ENCODE measurements at regions not wholly inside any gene's neighbourhood (a gene's known extent, or its start where the extent isn't known, plus 50 kb on each side); places are given as distances from the start of the nearest gene placed in this dataset.
"Not testable (repeated sequence)": the region's sequence is repeated elsewhere in the genome, so short reads cannot be mapped to it uniquely, and the experiment has no call there.

DNA sequence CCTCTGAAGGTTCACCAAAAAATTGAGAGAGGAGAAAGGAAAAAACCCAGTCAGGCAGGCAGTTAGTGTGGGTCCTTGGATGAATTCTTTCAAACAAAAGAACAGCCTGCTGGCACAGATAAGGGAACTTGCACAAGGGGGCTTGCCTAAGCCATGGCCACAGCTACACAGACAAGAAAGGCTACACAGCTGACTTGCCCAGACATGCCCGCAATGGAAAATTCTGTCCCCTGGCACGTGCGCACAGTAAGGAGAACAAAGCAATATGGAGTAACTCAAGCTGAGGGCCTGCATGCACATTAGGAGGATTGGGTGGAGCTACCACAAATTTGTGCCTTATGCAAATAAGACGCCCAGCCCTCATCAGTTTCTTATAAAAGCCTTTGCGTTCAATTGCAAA lies 512.5 kb upstream of the HTR2C start:
- CTCF ChIA-PET = no interaction called here

DNA sequence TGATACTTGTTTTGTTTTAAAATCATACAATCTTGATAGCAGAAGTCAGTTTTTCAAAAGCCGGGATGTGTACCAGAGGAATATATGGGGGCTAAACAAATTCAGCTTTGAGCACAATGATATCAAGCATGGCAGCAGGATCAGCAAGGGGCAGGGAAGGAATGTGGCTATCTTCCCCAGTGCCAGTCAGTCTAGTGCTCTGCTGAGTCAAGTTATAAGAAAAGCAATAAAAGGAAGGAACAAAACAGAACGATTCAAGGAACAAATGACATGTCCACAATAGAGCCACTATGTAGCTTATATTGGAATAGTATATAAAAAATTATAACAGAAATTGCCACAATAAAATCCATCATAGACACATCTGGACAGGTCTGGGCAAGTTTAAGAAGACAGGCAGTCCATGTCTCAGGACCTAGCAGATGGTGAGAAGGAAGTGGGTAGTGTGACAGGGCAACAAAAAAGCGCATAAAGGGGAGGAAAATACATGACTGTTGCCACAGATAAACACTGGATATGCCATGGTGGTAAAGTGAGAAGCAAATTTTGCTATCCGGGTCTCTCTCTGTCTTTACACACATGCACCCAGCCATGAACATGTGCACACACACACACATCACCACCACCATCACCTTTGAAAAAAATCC lies 518.2 kb upstream of the HTR2C start:
- no peaks in the 10 kb centered on the region for H3K4me1 Mint-ChIP-seq
- no peak for DNase-seq
- no peak overlapping the region for H3K4me3 Mint-ChIP-seq
- H3K27me3 Mint-ChIP-seq = no peaks in the 10 kb centered on the region
- H3K27ac Mint-ChIP-seq = no peak overlapping the region
- H3K36me3 Mint-ChIP-seq (ENCODE audit: low read depth) = no peaks in the 10 kb centered on the region
- no peaks in the 10 kb centered on the region for H3K9me3 Mint-ChIP-seq
- ChIA-PET POLR2A (no interaction called here), CTCF (no interaction called here)

More for the DNA sequence above, 512.5 kb upstream of the HTR2C start:
- no peaks in the 10 kb centered on the region for H3K27me3 Mint-ChIP-seq
- H3K27ac Mint-ChIP-seq = no peak overlapping the region
- H3K4me3 Mint-ChIP-seq = no peak overlapping the region
- H3K4me1 Mint-ChIP-seq = no peaks in the 10 kb centered on the region
- no peak for DNase-seq
- POLR2A ChIA-PET = no interaction called here
- H3K36me3 Mint-ChIP-seq (ENCODE audit: low read depth) = no peaks in the 10 kb centered on the region
- H3K9me3 Mint-ChIP-seq = no peaks in the 10 kb centered on the region

DNA sequence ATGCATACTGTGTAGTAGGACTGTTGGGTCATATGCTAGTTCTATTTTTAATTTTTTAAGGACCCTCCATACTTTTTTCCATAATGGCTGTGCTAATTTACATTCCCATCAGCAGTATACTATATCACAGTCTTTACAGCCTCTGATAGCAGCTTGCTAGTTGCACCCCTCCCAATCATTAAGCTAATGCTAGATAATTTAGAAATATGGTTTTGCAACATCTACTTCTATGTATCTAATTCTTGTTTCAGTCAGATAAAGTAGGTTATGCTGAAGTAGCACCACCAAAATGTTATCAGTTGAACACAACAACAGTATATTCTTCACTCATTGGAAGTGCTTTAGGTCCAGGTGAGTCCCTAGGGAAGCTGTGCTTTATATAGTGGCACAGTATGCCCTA lies 522.7 kb upstream of the HTR2C start:
- H3K9me3 Mint-ChIP-seq = no peaks in the 10 kb centered on the region
- no peak for DNase-seq
- CTCF ChIA-PET = no interaction called here
- H3K4me3 Mint-ChIP-seq = no peak overlapping the region
- POLR2A ChIA-PET = no interaction called here
- H3K36me3 Mint-ChIP-seq (ENCODE audit: low read depth) = no peaks in the 10 kb centered on the region
- no peak overlapping the region for H3K27ac Mint-ChIP-seq
- no peaks in the 10 kb centered on the region for H3K4me1 Mint-ChIP-seq
- no peaks in the 10 kb centered on the region for H3K27me3 Mint-ChIP-seq

DNA sequence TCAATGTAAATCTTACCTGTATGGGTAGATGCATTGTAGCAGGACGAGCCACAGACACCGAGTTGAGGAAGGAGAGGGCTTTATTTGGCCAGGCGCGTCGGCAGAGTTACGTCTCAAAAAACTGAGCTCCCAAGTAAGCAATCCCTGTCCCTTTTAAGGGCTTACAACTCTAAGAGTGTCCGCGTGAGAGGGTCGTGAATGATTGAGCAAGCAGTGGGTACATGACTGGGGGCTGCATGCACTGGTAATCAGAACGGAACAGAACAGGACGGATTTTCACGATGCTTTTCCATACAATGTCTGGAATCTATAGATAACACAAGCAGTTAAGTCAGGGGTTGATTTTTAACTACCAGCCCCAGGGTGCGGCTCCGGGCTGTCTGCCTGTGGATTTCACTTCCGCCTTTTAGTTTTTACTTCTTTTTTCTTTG lies 524.9 kb upstream of the HTR2C start:
- ChIA-PET CTCF (no interaction called here), POLR2A (no interaction called here)
- Mint-ChIP-seq H3K4me1 (no peaks in the 10 kb centered on the region), H3K9me3 (no peaks in the 10 kb centered on the region), H3K27ac (no peak overlapping the region), H3K36me3 (ENCODE audit: low read depth) (no peaks in the 10 kb centered on the region), H3K4me3 (no peak overlapping the region), H3K27me3 (no peaks in the 10 kb centered on the region)
- DNase-seq = no peak

DNA sequence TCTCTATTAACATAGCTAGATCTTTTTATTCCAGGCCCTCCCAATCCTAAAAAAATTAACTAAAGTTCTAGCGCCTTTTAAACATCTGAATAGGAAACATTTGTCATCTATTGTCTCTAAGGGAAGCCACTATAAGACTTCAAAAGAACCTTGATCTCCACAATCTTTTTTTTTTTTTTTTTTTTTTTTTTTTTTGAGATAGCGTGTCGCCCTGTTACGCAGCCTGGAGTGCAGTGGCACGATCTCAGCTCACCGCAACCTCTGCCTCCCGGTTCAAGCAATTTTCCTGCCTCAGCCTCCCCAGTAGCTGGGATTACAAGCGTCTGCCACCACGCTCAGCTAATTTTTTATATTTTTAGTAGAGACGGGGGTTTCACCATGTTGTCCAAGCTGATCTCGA lies 526.5 kb upstream of the HTR2C start:
- H3K4me3 Mint-ChIP-seq; H3K9me3 Mint-ChIP-seq; CTCF ChIA-PET; H3K27ac Mint-ChIP-seq; H3K36me3 Mint-ChIP-seq (ENCODE audit: low read depth); H3K27me3 Mint-ChIP-seq; H3K4me1 Mint-ChIP-seq; POLR2A ChIA-PET; DNase-seq: not testable (repeated sequence)

DNA sequence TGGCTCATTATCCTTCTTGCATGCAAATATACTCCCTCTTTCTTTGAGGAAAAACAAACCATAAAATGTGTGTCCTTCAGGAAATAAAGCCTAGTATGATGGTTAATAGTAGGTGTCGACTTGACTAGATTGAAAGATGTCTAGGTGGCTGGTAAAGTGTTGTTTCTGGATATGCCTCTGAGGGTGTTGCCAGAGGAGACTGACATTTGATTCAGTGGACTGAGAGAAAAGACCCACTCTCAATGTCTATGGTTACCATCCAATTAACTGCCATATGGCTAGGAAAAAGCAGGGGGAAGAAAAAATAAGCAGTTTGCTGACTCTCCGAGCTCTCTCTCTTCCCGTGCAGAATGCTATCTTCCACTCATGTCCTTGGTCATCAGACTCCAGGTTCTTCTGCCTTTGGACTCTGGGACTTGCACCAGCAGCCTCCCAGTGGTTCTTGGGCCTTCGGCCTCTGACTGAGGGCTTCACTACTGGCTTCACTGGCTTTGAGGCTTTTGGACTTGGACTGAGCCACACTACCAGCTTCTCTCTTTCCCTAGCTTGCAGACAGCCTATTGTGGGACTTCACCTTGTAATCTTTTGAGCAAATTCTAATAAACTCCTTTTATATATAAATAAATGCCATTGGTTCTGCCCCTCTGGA lies 532.1 kb upstream of the HTR2C start:
- Mint-ChIP-seq H3K9me3 (no peaks in the 10 kb centered on the region), H3K4me1 (no peaks in the 10 kb centered on the region), H3K27me3 (no peaks in the 10 kb centered on the region), H3K27ac (no peak overlapping the region), H3K4me3 (no peak overlapping the region), H3K36me3 (ENCODE audit: low read depth) (no peaks in the 10 kb centered on the region)
- DNase-seq = no peak
- ChIA-PET CTCF (no interaction called here), POLR2A (no interaction called here)

DNA sequence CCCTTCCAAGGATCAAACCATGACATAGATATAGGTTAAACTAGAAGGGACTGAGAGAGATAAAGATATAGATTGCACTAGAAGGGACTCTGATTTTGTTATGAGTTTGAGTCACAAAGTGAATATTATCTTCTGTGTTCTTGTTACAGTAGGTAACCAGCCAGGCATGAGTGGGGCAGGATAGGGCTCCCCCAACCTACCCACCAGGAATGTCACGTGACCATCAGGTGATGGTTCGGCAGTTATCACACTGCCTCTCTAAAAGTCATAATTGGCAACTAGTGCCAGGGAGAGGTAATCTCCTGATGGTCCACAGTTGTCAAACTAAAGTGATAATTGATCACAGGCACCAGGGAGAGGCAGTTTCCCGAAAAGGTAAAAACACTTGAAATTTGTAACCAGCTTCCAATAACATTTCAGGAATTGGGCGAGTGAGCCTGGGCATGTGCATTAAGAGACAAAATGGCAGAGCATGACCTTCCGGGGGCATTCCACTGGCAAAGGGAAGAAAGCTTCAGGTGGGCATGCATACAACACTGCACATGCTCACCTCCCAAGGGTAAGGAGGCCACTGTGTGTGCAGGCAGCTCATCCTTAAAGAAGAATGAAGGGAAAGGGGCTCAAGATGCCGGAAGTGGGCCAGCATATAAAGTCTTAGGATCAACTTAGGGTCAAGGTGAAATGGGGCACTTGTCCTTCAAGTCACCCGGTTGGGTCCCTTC lies 533.6 kb upstream of the HTR2C start:
- H3K27ac Mint-ChIP-seq = no peak overlapping the region
- ChIA-PET CTCF (no interaction called here), POLR2A (no interaction called here)
- DNase-seq = no peak
- no peaks in the 10 kb centered on the region for H3K9me3 Mint-ChIP-seq
- no peaks in the 10 kb centered on the region for H3K36me3 Mint-ChIP-seq (ENCODE audit: low read depth)
- H3K27me3 Mint-ChIP-seq = no peaks in the 10 kb centered on the region
- H3K4me3 Mint-ChIP-seq = no peak overlapping the region
- H3K4me1 Mint-ChIP-seq = no peaks in the 10 kb centered on the region

DNA sequence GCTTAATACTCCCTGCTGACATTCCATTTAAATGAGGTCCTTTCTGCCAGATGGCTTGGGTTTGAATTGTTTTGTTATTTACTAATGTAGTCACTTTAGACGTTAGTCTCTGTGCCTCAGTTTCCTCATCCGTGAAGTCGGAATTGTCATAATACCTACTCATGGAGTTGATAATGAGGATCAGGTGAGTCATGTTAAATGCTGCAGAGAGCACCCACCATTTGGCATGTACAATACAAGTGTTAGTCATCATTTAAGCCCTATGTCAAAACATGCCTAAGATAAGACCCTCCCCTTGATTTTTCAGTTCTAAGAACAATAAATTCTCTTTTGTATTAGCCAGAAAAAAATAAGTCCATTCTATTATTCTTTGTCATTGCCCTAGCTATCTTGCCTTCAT lies 534.8 kb upstream of the HTR2C start:
- ChIA-PET POLR2A (no interaction called here), CTCF (no interaction called here)
- H3K4me3 Mint-ChIP-seq = no peak overlapping the region

DNA sequence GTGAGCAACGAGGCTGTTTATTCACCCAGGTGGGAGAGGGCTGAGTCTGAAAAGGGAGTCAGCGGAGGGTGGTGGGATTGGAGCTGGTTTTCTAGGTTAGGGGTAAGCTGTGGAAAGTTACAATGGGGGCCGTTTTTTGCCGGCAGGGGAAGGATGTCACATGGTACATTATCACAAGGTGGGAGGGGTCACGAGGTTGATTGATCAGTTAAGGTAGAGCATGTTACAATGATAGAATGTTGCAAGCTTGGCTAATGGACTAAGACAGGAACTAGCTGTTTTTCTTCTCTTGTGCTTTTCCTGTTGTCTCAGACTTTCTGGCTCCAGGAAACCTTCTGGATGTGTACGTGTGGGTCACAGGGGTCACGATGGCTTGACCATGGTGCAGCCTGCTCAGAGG lies 536.3 kb upstream of the HTR2C start:
- no peaks in the 10 kb centered on the region for H3K9me3 Mint-ChIP-seq
- CTCF ChIA-PET = no interaction called here

More for the DNA sequence above, 534.8 kb upstream of the HTR2C start:
- no peak for DNase-seq
- no peaks in the 10 kb centered on the region for H3K27me3 Mint-ChIP-seq
- no peaks in the 10 kb centered on the region for H3K36me3 Mint-ChIP-seq (ENCODE audit: low read depth)
- H3K4me1 Mint-ChIP-seq = no peaks in the 10 kb centered on the region
- no peak overlapping the region for H3K27ac Mint-ChIP-seq
- no peaks in the 10 kb centered on the region for H3K9me3 Mint-ChIP-seq

DNA sequence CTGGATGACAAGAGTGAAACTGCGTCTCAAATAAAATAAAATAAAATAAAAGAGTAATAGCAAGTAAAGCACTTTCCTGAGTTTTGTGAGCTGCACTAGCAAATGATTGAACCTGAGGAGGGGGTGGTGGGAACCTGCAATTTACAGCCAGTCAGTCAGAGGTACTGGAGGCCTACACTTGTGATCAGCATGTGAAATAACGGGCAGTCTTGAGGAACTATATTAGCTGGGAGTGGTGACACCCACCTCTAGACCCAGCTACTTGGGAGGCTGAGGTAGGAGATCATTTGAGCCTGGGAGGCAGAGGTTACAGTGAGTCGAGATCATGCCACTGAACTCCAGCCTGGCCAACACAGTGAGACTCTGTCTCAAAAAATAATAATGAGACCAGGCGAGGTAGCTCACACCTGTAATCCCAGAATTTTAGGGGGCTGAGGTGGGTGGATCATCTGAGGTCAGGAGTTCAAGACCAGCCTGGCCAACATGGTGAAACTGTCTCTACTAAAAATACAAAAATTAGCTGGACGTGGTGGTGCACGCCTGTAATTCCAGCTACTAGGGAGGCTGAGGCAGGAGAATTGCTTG lies 537.1 kb upstream of the HTR2C start:
- no peak for DNase-seq
- H3K27ac Mint-ChIP-seq = no peak overlapping the region
- ChIA-PET CTCF (no interaction called here), POLR2A (interaction anchor here (0.6 kb wide), 1 partner anchor 200 kb away, joined by 4 read pairs; no protein-coding TSS in a partner anchor)
- no peaks in the 10 kb centered on the region for H3K9me3 Mint-ChIP-seq
- H3K36me3 Mint-ChIP-seq (ENCODE audit: low read depth) = no peaks in the 10 kb centered on the region
- H3K27me3 Mint-ChIP-seq = no peaks in the 10 kb centered on the region
- no peak overlapping the region for H3K4me3 Mint-ChIP-seq
- H3K4me1 Mint-ChIP-seq = no peaks in the 10 kb centered on the region

More for the DNA sequence above, 536.3 kb upstream of the HTR2C start:
- H3K36me3 Mint-ChIP-seq (ENCODE audit: low read depth) = no peaks in the 10 kb centered on the region
- no peak overlapping the region for H3K27ac Mint-ChIP-seq
- H3K27me3 Mint-ChIP-seq = no peaks in the 10 kb centered on the region
- POLR2A ChIA-PET = no interaction called here
- no peak overlapping the region for H3K4me3 Mint-ChIP-seq
- no peaks in the 10 kb centered on the region for H3K4me1 Mint-ChIP-seq
- no peak for DNase-seq

DNA sequence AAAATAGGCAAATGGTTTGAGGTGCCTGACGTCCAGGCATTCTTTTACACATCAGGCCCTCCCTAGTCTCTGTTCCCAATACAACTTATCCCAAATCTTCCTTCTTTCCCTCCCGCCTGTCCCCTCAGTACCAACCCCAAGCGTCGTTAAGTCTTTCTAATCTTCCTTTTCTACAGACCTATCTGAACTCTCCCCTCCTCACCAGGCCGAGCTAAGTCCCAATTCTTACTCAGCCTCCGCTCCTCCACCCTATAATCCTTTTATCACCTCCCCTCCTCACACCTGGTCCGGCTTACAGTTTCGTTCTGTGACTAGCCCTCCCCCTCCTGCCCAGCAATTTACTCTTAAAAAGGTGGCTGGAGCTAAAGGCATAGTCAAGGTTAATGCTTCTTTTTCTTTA lies 542.4 kb upstream of the HTR2C start:
- H3K36me3 Mint-ChIP-seq (ENCODE audit: low read depth); POLR2A ChIA-PET; H3K4me3 Mint-ChIP-seq; CTCF ChIA-PET; H3K9me3 Mint-ChIP-seq; H3K27me3 Mint-ChIP-seq; H3K4me1 Mint-ChIP-seq; H3K27ac Mint-ChIP-seq; DNase-seq: not testable (repeated sequence)

DNA sequence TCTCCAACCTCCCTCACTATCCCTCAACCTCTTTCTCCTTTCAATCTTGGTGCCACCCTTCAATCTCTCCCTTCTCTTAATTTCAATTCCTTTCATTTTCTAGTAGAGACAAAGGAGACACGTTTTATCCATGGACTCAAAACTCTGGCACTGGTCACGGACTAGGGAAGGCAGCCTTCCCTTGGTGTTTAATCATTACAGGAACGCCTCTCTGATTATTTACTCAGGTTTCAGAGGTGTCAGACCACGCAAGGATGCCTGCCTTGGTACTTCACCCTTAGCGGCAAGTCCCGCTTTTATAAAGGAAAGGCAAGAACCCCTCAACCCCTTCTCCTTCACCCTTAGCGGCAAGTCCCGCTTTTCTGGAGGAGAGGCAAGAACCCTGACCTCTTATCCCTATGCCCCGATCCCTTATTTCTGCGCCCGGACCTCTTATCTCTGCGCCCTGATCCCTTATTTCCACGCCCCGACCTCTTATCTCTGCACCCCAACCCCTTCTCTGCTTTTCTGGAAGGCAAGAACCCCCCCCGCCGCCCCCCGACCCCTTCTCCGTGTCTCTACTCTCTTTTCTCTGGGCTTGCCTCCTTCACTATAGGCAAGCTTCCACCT lies 543.1 kb upstream of the HTR2C start:
- H3K4me1 Mint-ChIP-seq; H3K27ac Mint-ChIP-seq; H3K36me3 Mint-ChIP-seq (ENCODE audit: low read depth); DNase-seq; CTCF ChIA-PET; POLR2A ChIA-PET; H3K27me3 Mint-ChIP-seq; H3K9me3 Mint-ChIP-seq; H3K4me3 Mint-ChIP-seq: not testable (repeated sequence)

DNA sequence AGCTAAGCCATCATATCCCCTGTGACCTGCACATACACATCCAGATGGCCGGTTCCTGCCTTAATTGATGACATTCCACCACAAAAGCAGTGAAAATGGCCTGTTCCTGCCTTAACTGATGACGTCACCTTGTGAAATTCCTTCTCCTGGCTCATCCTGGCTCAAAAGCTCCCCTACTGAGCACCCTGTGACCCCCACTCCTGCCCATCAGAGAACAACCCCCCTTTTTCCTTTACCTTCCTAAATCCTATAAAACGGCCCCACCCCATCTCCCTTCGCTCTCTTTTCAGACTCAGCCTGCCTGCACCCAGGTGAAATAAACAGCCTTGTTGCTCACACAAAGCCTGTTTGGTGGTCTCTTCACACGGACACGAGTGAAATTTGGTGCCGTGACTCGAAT lies 543.8 kb upstream of the HTR2C start:
- POLR2A ChIA-PET = not testable (repeated sequence)

More for the DNA sequence above, 543.8 kb upstream of the HTR2C start:
- H3K27me3 Mint-ChIP-seq; CTCF ChIA-PET; H3K27ac Mint-ChIP-seq; H3K4me1 Mint-ChIP-seq; H3K9me3 Mint-ChIP-seq; H3K36me3 Mint-ChIP-seq (ENCODE audit: low read depth); DNase-seq; H3K4me3 Mint-ChIP-seq: not testable (repeated sequence)
